ENCODE measurements at regions not wholly inside any gene's neighbourhood (a gene's known extent, or its start where the extent isn't known, plus 50 kb on each side); places are given as distances from the start of the nearest gene placed in this dataset.
A peak's percentile ranks its signal among the peaks of the same experiment; 100 is the strongest.
"Not testable (repeated sequence)": the region's sequence is repeated elsewhere in the genome, so short reads cannot be mapped to it uniquely, and the experiment has no call there.

- intact Hi-C loops (cut with DNase I) = no loop called here
- DNase-seq (ENCODE audit: missing footprints) (no peak), ATAC-seq (no peak)
Observed at GRCh38 chr13:37479916-37480315, 118.7 kb downstream of the POSTN start.

GRCh38 chr13:37476874-37477273 lies 121.7 kb downstream of the POSTN start:
- no peak for ATAC-seq
- intact Hi-C loops (cut with DNase I) = no loop called here
- DNase-seq (ENCODE audit: missing footprints) = no peak

- DNase-seq (ENCODE audit: missing footprints) (no peak), ATAC-seq (no peak)
- intact Hi-C loops (cut with DNase I) = no loop called here
Observed at GRCh38 chr13:37475966-37476365, 122.6 kb downstream of the POSTN start.

GRCh38 chr13:37475151-37475550 lies 123.4 kb downstream of the POSTN start:
- ATAC-seq = no peak
- intact Hi-C loops (cut with DNase I) = no loop called here
- no peak for DNase-seq (ENCODE audit: missing footprints)

- DNase-seq (ENCODE audit: missing footprints) (no peak), ATAC-seq (no peak)
- intact Hi-C loops (cut with DNase I) = no loop called here
Observed at GRCh38 chr13:37473035-37473434, 125.5 kb downstream of the POSTN start.

- ATAC-seq; intact Hi-C loops (cut with DNase I); DNase-seq (ENCODE audit: missing footprints): not testable (repeated sequence)
Observed at GRCh38 chr13:37472266-37472665, 126.3 kb downstream of the POSTN start.

- intact Hi-C loops (cut with DNase I) = no loop called here
- ATAC-seq (no peak), DNase-seq (ENCODE audit: missing footprints) (no peak)
Observed at GRCh38 chr13:37460166-37460565, 138.4 kb downstream of the POSTN start.

GRCh38 chr13:37457612-37458011 lies 141.0 kb downstream of the POSTN start:
- DNase-seq (ENCODE audit: missing footprints) (no peak), ATAC-seq (no peak)
- intact Hi-C loops (cut with DNase I) = no loop called here

GRCh38 chr13:37456506-37456905 lies 142.1 kb downstream of the POSTN start:
- intact Hi-C loops (cut with DNase I) = no loop called here
- DNase-seq (ENCODE audit: missing footprints) = no peak
- no peak for ATAC-seq

GRCh38 chr13:37456041-37456440 lies 142.5 kb downstream of the POSTN start:
- intact Hi-C loops (cut with DNase I) = no loop called here
- ATAC-seq (no peak), DNase-seq (ENCODE audit: missing footprints) (no peak)

- intact Hi-C loops (cut with DNase I) = no loop called here
Observed at GRCh38 chr13:37453246-37453645, 145.3 kb downstream of the POSTN start.

GRCh38 chr13:37450276-37450675 lies 148.3 kb downstream of the POSTN start:
- DNase-seq (ENCODE audit: missing footprints) (no peak), ATAC-seq (no peak)
- intact Hi-C loops (cut with DNase I) = no loop called here

More at GRCh38 chr13:37453246-37453645, 145.3 kb downstream of the POSTN start:
- no peak for DNase-seq (ENCODE audit: missing footprints)
- no peak for ATAC-seq

- ATAC-seq (no peak), DNase-seq (ENCODE audit: missing footprints) (no peak)
- intact Hi-C loops (cut with DNase I) = no loop called here
Observed at GRCh38 chr13:37448153-37448552, 150.4 kb downstream of the POSTN start.

GRCh38 chr13:37446503-37446902 lies 152.1 kb downstream of the POSTN start:
- ATAC-seq = peak; percentile 48
- intact Hi-C loops (cut with DNase I) = no loop called here
- no peak for DNase-seq (ENCODE audit: missing footprints)

- no peak for ATAC-seq
- no peak for DNase-seq (ENCODE audit: missing footprints)
- intact Hi-C loops (cut with DNase I) = no loop called here
Observed at GRCh38 chr13:37443538-37443937, 155.0 kb downstream of the POSTN start.

GRCh38 chr13:37442996-37443395 lies 155.6 kb downstream of the POSTN start:
- ATAC-seq = no peak
- no peak for DNase-seq (ENCODE audit: missing footprints)
- intact Hi-C loops (cut with DNase I) = no loop called here

- no peak for ATAC-seq
- intact Hi-C loops (cut with DNase I) = no loop called here
- no peak for DNase-seq (ENCODE audit: missing footprints)
Observed at GRCh38 chr13:37435881-37436280, 162.7 kb downstream of the POSTN start.

GRCh38 chr13:37433086-37433485 lies 165.5 kb downstream of the POSTN start:
- DNase-seq (ENCODE audit: missing footprints) = no peak
- intact Hi-C loops (cut with DNase I) = no loop called here
- ATAC-seq = no peak

- DNase-seq (ENCODE audit: missing footprints) = no peak
- intact Hi-C loops (cut with DNase I) = no loop called here
- no peak for ATAC-seq
Observed at GRCh38 chr13:37429976-37430375, 168.6 kb downstream of the POSTN start.

GRCh38 chr13:37427843-37428494 lies 170.6 kb downstream of the POSTN start:
- intact Hi-C loops (cut with DNase I) = no loop called here
- ATAC-seq (peak; percentile 52), DNase-seq (ENCODE audit: missing footprints) (no peak)

- intact Hi-C loops (cut with DNase I) = loop anchor here (2.0 kb wide), 1 partner anchor 64 kb away; no protein-coding TSS in a partner anchor
- no peak for DNase-seq (ENCODE audit: missing footprints)
- no peak for ATAC-seq
Observed at GRCh38 chr13:37418490-37418889, 180.1 kb downstream of the POSTN start.
